HEK293 (cell line): ENCODE measurements at regions not wholly inside any gene's neighbourhood (a gene's known extent, or its start where the extent isn't known, plus 50 kb on each side); places are given as distances from the start of the nearest gene placed in this dataset.

Experiments used
- CTCF ChIP-seq: fragments of 450-650 bp; formaldehyde crosslinking; IDR thresholded peaks from 2 replicates; pipeline ENCODE4 v1.5.1; 2016; ENCODE audit warnings: missing biosample characterization, missing genetic modification characterization
- FEZF1 ChIP-seq: fragments of 450-650 bp; formaldehyde crosslinking; IDR thresholded peaks from 2 replicates; pipeline ENCODE4 v1.5.1; 2016; ENCODE audit warnings: missing biosample characterization, missing genetic modification characterization
- YY1 ChIP-seq: fragments of 450-650 bp; formaldehyde crosslinking; IDR thresholded peaks from 2 replicates; pipeline ENCODE4 v1.5.1; 2018; ENCODE audit warnings: missing biosample characterization, missing genetic modification characterization
- ZBTB8A ChIP-seq: fragments of 450-650 bp; formaldehyde crosslinking; IDR thresholded peaks from 2 replicates; pipeline ENCODE4 v1.5.1; 2016; ENCODE audit warnings: missing biosample characterization, missing genetic modification characterization
- ZNF24 ChIP-seq: fragments of 450-650 bp; formaldehyde crosslinking; IDR thresholded peaks from 2 replicates; pipeline ENCODE4 v1.5.1; 2016; ENCODE audit warnings: missing biosample characterization, missing genetic modification characterization
- ZNF549 ChIP-seq: fragments of 450-650 bp; IDR thresholded peaks from 2 replicates; pipeline ENCODE4 v1.5.1; 2018; ENCODE audit warnings: missing biosample characterization, missing genetic modification characterization, mild to moderate bottlenecking, inconsistent platforms, moderate library complexity

- TF ChIP-seq ZNF549 (no peak), ZNF24 (tag by site-specific recombination) (no peak), CTCF (tag by site-specific recombination) (no peak), ZBTB8A (no peak), FEZF1 (tag by site-specific recombination) (no peak), YY1 (tag by site-specific recombination) (no peak)
Measured at GRCh38 chr1:80155371-80155770, 1148.8 kb upstream of the ADGRL4 start.
